HCT116 (cell line): ENCODE measurements at regions not wholly inside any gene's neighbourhood (a gene's known extent, or its start where the extent isn't known, plus 50 kb on each side); places are given as distances from the start of the nearest gene placed in this dataset.

ENCODE experiments used
- ATAC-seq: fragments of 200-7000 bp; cut with Tn5 transposase; 2 replicates; pipeline ENCODE4 v1.9.1; 2020; ENCODE audit warnings: mild to moderate bottlenecking, moderate library complexity
- BruUV-seq: library from RNA; stranded (reverse); fragments of 400-500 nt; replicated peaks from 2 replicates; lab custom pipeline; 2021; lab: Mats Ljungman, UMichigan
- CTCF ChIA-PET: fragments of 300-600 bp; sonication (Branson Sonifier 250); formaldehyde crosslinking; loops from one replicate; lab custom pipeline; 2021; ENCODE audit warnings: antibody characterized with exemption; lab: Charles Lee
- POLR2A ChIA-PET: fragments of 300-600, 350-600 bp; sonication (Branson Sonifier 250); formaldehyde crosslinking; loops from one replicate; lab custom pipeline; 2021; ENCODE audit warnings: antibody characterized with exemption; lab: Charles Lee
- RAD21 ChIA-PET, 2 experiments: fragments of 300-600 bp; sonication (Branson Sonifier 250); formaldehyde crosslinking; loops; one replicate each; lab custom pipeline; 2023; ENCODE audit warnings: low total read pairs in 2 of 2; ENCODE audit not compliant: uncharacterized antibody in 2 of 2, unreplicated experiment in 2 of 2, low non-redundant PET in 1 of 2; lab: Charles Lee
- DNase-seq: peaks from one replicate; pipeline ENCODE4 v3.0.0-alpha.2; 2010; ENCODE audit warnings: low read depth, low spot score
- H2AFZ ChIP-seq: fragments of 200-600 bp; shearing (Covaris generic), sonication (generic); 2 replicates; pipeline ENCODE4 v1.6.1; 2017; ENCODE audit warnings: low read depth, mixed run types, mixed read lengths, antibody characterized with exemption, low read length; ENCODE audit not compliant: poor library complexity, severe bottlenecking
- H3K27ac ChIP-seq: 2 replicates; pipeline ENCODE4 v1.5.1; 2012; ENCODE audit warnings: low read depth, low read length
- H3K27me3 ChIP-seq: fragments of 200-600 bp; sonication (generic); 2 replicates; pipeline ENCODE4 v1.6.1; 2016; ENCODE audit warnings: mixed run types, low read length, mixed read lengths; ENCODE audit not compliant: insufficient read depth
- H3K36me3 ChIP-seq, 2 experiments: fragments of 200-500 bp in 1 of 2; fragments of 200-600 bp in 1 of 2; sonication (Bioruptor generic) in 1 of 2; sonication (generic) in 1 of 2; 2 replicates each; pipeline versions ENCODE4 v1.5.1 to v1.6.1; 2014 to 2016; ENCODE audit warnings: low read length in 2 of 2, inconsistent platforms in 1 of 2, mixed read lengths in 1 of 2, mixed run types in 1 of 2; ENCODE audit not compliant: insufficient read depth in 2 of 2, control insufficient read depth in 1 of 2
- H3K4me1 ChIP-seq, 2 experiments: fragments of 200-600 bp in 1 of 2; sonication (generic) in 1 of 2; 2 replicates each; pipeline versions ENCODE4 v1.5.1 to v1.6.1; 2012 to 2017; ENCODE audit warnings: low read length in 2 of 2, inconsistent platforms in 1 of 2, mild to moderate bottlenecking in 1 of 2, mixed read lengths in 1 of 2, mixed run types in 1 of 2, moderate library complexity in 1 of 2; ENCODE audit not compliant: insufficient read depth in 2 of 2, control insufficient read depth in 1 of 2
- H3K4me2 ChIP-seq: fragments of 200-600 bp; sonication (generic); 2 replicates; pipeline ENCODE4 v1.6.1; 2017; ENCODE audit warnings: mixed run types, low read length, mixed read lengths
- H3K4me3 ChIP-seq, 2 experiments: fragments of 200-600 bp in 1 of 2; sonication (generic) in 1 of 2; replicated peaks in 1 of 2; 2 replicates each; pipeline ENCODE4 v1.5.1; 2011 to 2016; ENCODE audit warnings: low read length in 2 of 2, control low read depth in 1 of 2, low read depth in 1 of 2, mild to moderate bottlenecking in 1 of 2, mixed read lengths in 1 of 2, mixed run types in 1 of 2
- H3K79me2 ChIP-seq: fragments of 200-600 bp; sonication (generic); 2 replicates; pipeline ENCODE4 v1.6.1; 2017; ENCODE audit warnings: mild to moderate bottlenecking, mixed run types, low read length, moderate library complexity, mixed read lengths; ENCODE audit not compliant: insufficient read depth
- H3K9ac ChIP-seq: fragments of 200-600 bp; sonication (generic); 2 replicates; pipeline ENCODE4 v1.6.1; 2016; ENCODE audit warnings: low read length, mixed read lengths
- H3K9me2 ChIP-seq: fragments of 200-600 bp; sonication (generic), shearing (Covaris generic); 2 replicates; pipeline ENCODE4 v1.6.1; 2017; ENCODE audit warnings: mixed run types, mild to moderate bottlenecking, moderate library complexity; ENCODE audit not compliant: insufficient read depth
- H3K9me3 ChIP-seq, 2 experiments: fragments of 200-500 bp in 1 of 2; fragments of 200-600 bp in 1 of 2; sonication (Bioruptor generic) in 1 of 2; sonication (generic) in 1 of 2; 2 replicates each; pipeline ENCODE4 v1.6.1; 2014 to 2017; ENCODE audit warnings: low read length in 2 of 2, mixed read lengths in 2 of 2, inconsistent platforms in 1 of 2, low read depth in 1 of 2, mild to moderate bottlenecking in 1 of 2, mixed run types in 1 of 2, moderate library complexity in 1 of 2; ENCODE audit not compliant: control insufficient read depth in 1 of 2, insufficient read depth in 1 of 2
- H4K20me1 ChIP-seq: fragments of 200-600 bp; sonication (generic), shearing (Covaris generic); 2 replicates; pipeline ENCODE4 v1.6.1; 2017; ENCODE audit warnings: mixed run types, mild to moderate bottlenecking, moderate library complexity; ENCODE audit not compliant: insufficient read depth
- CBX3 ChIP-seq: IDR thresholded peaks from 2 replicates; pipeline ENCODE4 v1.6.1; 2012; ENCODE audit warnings: low read depth
- EGR1 ChIP-seq: IDR thresholded peaks from 2 replicates; pipeline ENCODE4 v1.6.1; 2012; ENCODE audit warnings: low read depth
- ELF1 ChIP-seq: IDR thresholded peaks from 2 replicates; pipeline ENCODE4 v1.6.1; 2012; ENCODE audit warnings: low read depth, borderline replicate concordance
- FOSL1 ChIP-seq: IDR thresholded peaks from 2 replicates; pipeline ENCODE4 v1.6.1; 2012; ENCODE audit warnings: low read depth
- JUND ChIP-seq: IDR thresholded peaks from 2 replicates; pipeline ENCODE4 v1.6.1; 2012
- POLR2AphosphoS5 ChIP-seq: IDR thresholded peaks from 2 replicates; pipeline ENCODE4 v1.6.1; 2011; ENCODE audit warnings: mild to moderate bottlenecking, low read depth, low read length, moderate library complexity
- SIN3A ChIP-seq: IDR thresholded peaks from 2 replicates; pipeline ENCODE4 v1.6.1; 2012; ENCODE audit warnings: low read depth
- YY1 ChIP-seq: IDR thresholded peaks from 2 replicates; pipeline ENCODE4 v1.6.1; 2011; ENCODE audit warnings: low read length, low read depth, moderate library complexity, mild to moderate bottlenecking; ENCODE audit not compliant: insufficient replicate concordance; ENCODE audit errors: extremely low read depth
- ZNF274 ChIP-seq: fragments of 200-500 bp; sonication (Bioruptor generic); IDR thresholded peaks from 2 replicates; pipeline ENCODE4 v1.6.1; 2014; ENCODE audit warnings: mild to moderate bottlenecking, low read depth, low read length, inconsistent platforms
- intact Hi-C: fragments of 100-400 bp; cut with micrococcal nuclease; formaldehyde crosslinking; loops from 2 replicates; pipeline ENCODE4 v1.10.0; 2022
- TF ChIP-seq, protein P1 (sequence below): IDR thresholded peaks from 2 replicates; pipeline ENCODE4 v1.6.1; 2012
- TF ChIP-seq, protein P2 (sequence below): IDR thresholded peaks from 2 replicates; pipeline ENCODE4 v1.6.1; 2011; ENCODE audit warnings: mild to moderate bottlenecking, low read length, moderate library complexity; ENCODE audit not compliant: insufficient replicate concordance; ENCODE audit errors: extremely low read depth
- TF ChIP-seq, protein P3 (sequence below): IDR thresholded peaks from 2 replicates; pipeline ENCODE4 v1.6.1; 2012; ENCODE audit warnings: low read depth

DNA sequence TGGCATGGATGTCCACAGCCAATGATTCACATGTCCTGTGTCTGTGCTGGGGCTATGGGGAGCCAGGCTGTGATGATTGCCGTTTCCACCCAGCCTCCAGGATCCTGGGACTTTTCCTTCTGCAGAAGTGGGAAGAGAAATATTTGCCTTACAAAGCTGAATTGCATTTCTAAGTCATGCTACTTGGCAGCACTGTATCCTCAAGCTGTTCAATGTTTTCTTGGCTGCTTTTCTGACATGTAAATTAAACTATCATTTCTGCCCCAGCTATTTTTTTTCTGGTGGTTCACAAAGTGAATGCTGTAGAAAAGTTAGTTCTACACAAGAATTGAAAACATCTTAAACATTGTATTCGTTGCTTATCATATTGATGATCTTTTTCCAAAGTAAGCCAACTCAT, 51.9 kb upstream of the TCERG1L start:
- Histone ChIP-seq H3K9ac (no peak overlapping the region), H3K79me2 (no peaks in the 10 kb centered on the region), H3K4me3 (no peak overlapping the region), H3K4me1 (no peaks in the 10 kb centered on the region), H3K36me3 (no peaks in the 10 kb centered on the region), H4K20me1 (no peaks in the 10 kb centered on the region), H3K9me3 (0 out of 4 replicates have a peak, but pooled peaks cover 0 to 3% of the 10 kb centered on the region in 2 experiments), H3K27ac (no peak overlapping the region), H3K9me2 (no peaks in the 10 kb centered on the region), H3K27me3 (no peaks in the 10 kb centered on the region), H2AFZ (no peak overlapping the region), H3K4me2 (no peak overlapping the region)
- DNase-seq = no peak
- RAD21 ChIA-PET = no interaction called here
- CTCF ChIA-PET = no interaction called here
- intact Hi-C loops = no loop called here
- TF ChIP-seq, protein P1, sequence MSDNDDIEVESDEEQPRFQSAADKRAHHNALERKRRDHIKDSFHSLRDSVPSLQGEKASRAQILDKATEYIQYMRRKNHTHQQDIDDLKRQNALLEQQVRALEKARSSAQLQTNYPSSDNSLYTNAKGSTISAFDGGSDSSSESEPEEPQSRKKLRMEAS = no peak
- no peak for TF ChIP-seq JUND
- TF ChIP-seq, protein P2, sequence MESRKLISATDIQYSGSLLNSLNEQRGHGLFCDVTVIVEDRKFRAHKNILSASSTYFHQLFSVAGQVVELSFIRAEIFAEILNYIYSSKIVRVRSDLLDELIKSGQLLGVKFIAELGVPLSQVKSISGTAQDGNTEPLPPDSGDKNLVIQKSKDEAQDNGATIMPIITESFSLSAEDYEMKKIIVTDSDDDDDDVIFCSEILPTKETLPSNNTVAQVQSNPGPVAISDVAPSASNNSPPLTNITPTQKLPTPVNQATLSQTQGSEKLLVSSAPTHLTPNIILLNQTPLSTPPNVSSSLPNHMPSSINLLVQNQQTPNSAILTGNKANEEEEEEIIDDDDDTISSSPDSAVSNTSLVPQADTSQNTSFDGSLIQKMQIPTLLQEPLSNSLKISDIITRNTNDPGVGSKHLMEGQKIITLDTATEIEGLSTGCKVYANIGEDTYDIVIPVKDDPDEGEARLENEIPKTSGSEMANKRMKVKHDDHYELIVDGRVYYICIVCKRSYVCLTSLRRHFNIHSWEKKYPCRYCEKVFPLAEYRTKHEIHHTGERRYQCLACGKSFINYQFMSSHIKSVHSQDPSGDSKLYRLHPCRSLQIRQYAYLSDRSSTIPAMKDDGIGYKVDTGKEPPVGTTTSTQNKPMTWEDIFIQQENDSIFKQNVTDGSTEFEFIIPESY = no peak
- no peak for TF ChIP-seq EGR1
- no peak for TF ChIP-seq FOSL1
- TF ChIP-seq CBX3 = no peak
- no peak for TF ChIP-seq SIN3A
- POLR2A ChIA-PET = no interaction called here
- no peak for ATAC-seq
- BruUV-seq = no TSS peak

DNA sequence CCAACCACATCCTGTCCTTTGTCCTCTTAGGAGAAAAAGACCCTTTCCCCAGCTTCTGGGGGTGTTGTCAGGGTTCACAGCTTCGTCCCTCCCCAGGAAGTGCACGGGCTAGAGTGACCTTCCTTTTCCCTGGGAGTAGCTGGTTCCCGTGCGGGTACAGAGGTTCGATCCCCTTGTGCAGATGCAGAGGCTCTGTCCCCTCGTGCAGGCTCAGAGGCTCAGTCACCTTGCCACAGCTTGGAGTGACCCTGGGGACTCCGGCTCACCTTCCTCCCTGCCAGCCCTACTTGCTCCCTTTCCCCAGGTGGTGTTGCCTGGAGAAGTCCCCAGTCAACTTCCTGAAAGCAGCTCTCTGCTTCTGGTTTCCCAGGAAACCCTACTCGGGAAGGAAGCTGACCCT, 60.0 kb upstream of the TCERG1L start:
- Histone ChIP-seq H3K27ac (no peak overlapping the region), H3K27me3 (no peaks in the 10 kb centered on the region), H3K4me2 (no peak overlapping the region), H3K4me3 (no peak overlapping the region), H3K9ac (no peak overlapping the region), H4K20me1 (no peaks in the 10 kb centered on the region), H3K79me2 (no peaks in the 10 kb centered on the region), H3K36me3 (no peaks in the 10 kb centered on the region), H2AFZ (no peak overlapping the region), H3K9me3 (0 out of 4 replicates have a peak, but pooled peaks cover 0 to 3% of the 10 kb centered on the region in 2 experiments), H3K4me1 (no peaks in the 10 kb centered on the region), H3K9me2 (no peaks in the 10 kb centered on the region)
- no peak for DNase-seq
- ChIA-PET POLR2A (no interaction called here), CTCF (no interaction called here), RAD21 (no interaction called here)
- intact Hi-C loops = no loop called here
- no TSS peak for BruUV-seq
- ATAC-seq = no peak
- TF ChIP-seq, protein P1 = no peak
- TF ChIP-seq FOSL1 = no peak
- TF ChIP-seq, protein P2 = no peak
- no peak for TF ChIP-seq ZNF274
- TF ChIP-seq POLR2AphosphoS5 = no peak
- no peak for TF ChIP-seq YY1
- TF ChIP-seq, protein P3, sequence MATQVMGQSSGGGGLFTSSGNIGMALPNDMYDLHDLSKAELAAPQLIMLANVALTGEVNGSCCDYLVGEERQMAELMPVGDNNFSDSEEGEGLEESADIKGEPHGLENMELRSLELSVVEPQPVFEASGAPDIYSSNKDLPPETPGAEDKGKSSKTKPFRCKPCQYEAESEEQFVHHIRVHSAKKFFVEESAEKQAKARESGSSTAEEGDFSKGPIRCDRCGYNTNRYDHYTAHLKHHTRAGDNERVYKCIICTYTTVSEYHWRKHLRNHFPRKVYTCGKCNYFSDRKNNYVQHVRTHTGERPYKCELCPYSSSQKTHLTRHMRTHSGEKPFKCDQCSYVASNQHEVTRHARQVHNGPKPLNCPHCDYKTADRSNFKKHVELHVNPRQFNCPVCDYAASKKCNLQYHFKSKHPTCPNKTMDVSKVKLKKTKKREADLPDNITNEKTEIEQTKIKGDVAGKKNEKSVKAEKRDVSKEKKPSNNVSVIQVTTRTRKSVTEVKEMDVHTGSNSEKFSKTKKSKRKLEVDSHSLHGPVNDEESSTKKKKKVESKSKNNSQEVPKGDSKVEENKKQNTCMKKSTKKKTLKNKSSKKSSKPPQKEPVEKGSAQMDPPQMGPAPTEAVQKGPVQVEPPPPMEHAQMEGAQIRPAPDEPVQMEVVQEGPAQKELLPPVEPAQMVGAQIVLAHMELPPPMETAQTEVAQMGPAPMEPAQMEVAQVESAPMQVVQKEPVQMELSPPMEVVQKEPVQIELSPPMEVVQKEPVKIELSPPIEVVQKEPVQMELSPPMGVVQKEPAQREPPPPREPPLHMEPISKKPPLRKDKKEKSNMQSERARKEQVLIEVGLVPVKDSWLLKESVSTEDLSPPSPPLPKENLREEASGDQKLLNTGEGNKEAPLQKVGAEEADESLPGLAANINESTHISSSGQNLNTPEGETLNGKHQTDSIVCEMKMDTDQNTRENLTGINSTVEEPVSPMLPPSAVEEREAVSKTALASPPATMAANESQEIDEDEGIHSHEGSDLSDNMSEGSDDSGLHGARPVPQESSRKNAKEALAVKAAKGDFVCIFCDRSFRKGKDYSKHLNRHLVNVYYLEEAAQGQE = no peak
- no peak for TF ChIP-seq EGR1
- TF ChIP-seq ELF1 = no peak
